ENCODE measurements at regions not wholly inside any gene's neighbourhood (a gene's known extent, or its start where the extent isn't known, plus 50 kb on each side); places are given as distances from the start of the nearest gene placed in this dataset.

GRCh38 chr9:84062538-84062937 lies 81.9 kb downstream of the RMI1 start:
- no peak overlapping the region for H3K4me3 ChIP-seq
- H3K27ac ChIP-seq, result no peak overlapping the region
- 10 to 55% methylated on average over 1 of the region's 1 CpG for WGBS, 2 donors
- DNase-seq, result no peak
- H3K36me3 ChIP-seq, result no peaks in the 10 kb centered on the region
- no peaks in the 10 kb centered on the region for H3K27me3 ChIP-seq
- intact Hi-C loops (cut with DNase I), result no loop called here
- TF ChIP-seq POLR2A (IDR thresholded peaks at IDR 0.05) (no peak), EP300 (IDR thresholded peaks at IDR 0.05) (no peak), CTCF (IDR thresholded peaks at IDR 0.05) (no peak), POLR2AphosphoS5 (IDR thresholded peaks at IDR 0.05) (no peak)
- H3K4me1 ChIP-seq, result peaks cover 0 to 4% (median 0%) of the 10 kb centered on the region in 4 donors
- no peaks in the 10 kb centered on the region for H3K9me3 ChIP-seq

GRCh38 chr9:84067821-84068220 lies 87.2 kb downstream of the RMI1 start:
- H3K9me3 ChIP-seq, result no peaks in the 10 kb centered on the region
- intact Hi-C loops (cut with DNase I), result no loop called here
- DNase-seq, result no peak
- 94 to 97% methylated on average over 2 of the region's 2 CpGs for WGBS, 2 donors
- H3K27me3 ChIP-seq, result no peaks in the 10 kb centered on the region
- H3K4me1 ChIP-seq, result no peaks in the 10 kb centered on the region
- no peak overlapping the region for H3K4me3 ChIP-seq
- H3K36me3 ChIP-seq, result no peaks in the 10 kb centered on the region
- TF ChIP-seq EP300 (IDR thresholded peaks at IDR 0.05) (no peak), CTCF (IDR thresholded peaks at IDR 0.05) (no peak), POLR2A (IDR thresholded peaks at IDR 0.05) (no peak), POLR2AphosphoS5 (IDR thresholded peaks at IDR 0.05) (no peak)
- H3K27ac ChIP-seq, result no peak overlapping the region

- TF ChIP-seq CTCF (IDR thresholded peaks at IDR 0.05), result no peak
- TF ChIP-seq POLR2A (IDR thresholded peaks at IDR 0.05), result no peak
- TF ChIP-seq EP300 (IDR thresholded peaks at IDR 0.05), result no peak
- TF ChIP-seq POLR2AphosphoS5 (IDR thresholded peaks at IDR 0.05), result no peak
- no peaks in the 10 kb centered on the region for H3K9me3 ChIP-seq
- no peak for DNase-seq
- H3K4me3 ChIP-seq, result no peak overlapping the region
- no peaks in the 10 kb centered on the region for H3K36me3 ChIP-seq
- no peak overlapping the region for H3K27ac ChIP-seq
- H3K27me3 ChIP-seq, result no peaks in the 10 kb centered on the region
- intact Hi-C loops (cut with DNase I), result no loop called here
- no peaks in the 10 kb centered on the region for H3K4me1 ChIP-seq
- WGBS, 2 donors, result 74 to 82% methylated on average over 5 of the region's 5 CpGs
Observed at GRCh38 chr9:84068872-84069271, 88.3 kb downstream of the RMI1 start.

GRCh38 chr9:84070590-84070989 lies 90.0 kb downstream of the RMI1 start:
- Histone ChIP-seq H3K36me3 (no peaks in the 10 kb centered on the region), H3K27me3 (no peaks in the 10 kb centered on the region), H3K4me3 (no peak overlapping the region), H3K9me3 (no peaks in the 10 kb centered on the region), H3K27ac (no peak overlapping the region), H3K4me1 (no peaks in the 10 kb centered on the region)
- no peak for DNase-seq
- intact Hi-C loops (cut with DNase I), result no loop called here
- TF ChIP-seq CTCF (IDR thresholded peaks at IDR 0.05), result no peak
- no peak for TF ChIP-seq EP300 (IDR thresholded peaks at IDR 0.05)
- TF ChIP-seq POLR2A (IDR thresholded peaks at IDR 0.05), result no peak
- no peak for TF ChIP-seq POLR2AphosphoS5 (IDR thresholded peaks at IDR 0.05)
- 90 to 94% methylated on average over 8 of the region's 8 CpGs for WGBS, 2 donors

- intact Hi-C loops (cut with DNase I), result no loop called here
- WGBS, 2 donors, result 45 to 76% methylated on average over 3 of the region's 3 CpGs
- Histone ChIP-seq H3K4me1 (no peaks in the 10 kb centered on the region), H3K9me3 (no peaks in the 10 kb centered on the region), H3K27me3 (no peaks in the 10 kb centered on the region), H3K4me3 (no peak overlapping the region), H3K27ac (no peak overlapping the region), H3K36me3 (no peaks in the 10 kb centered on the region)
- DNase-seq, result no peak
- TF ChIP-seq CTCF (IDR thresholded peaks at IDR 0.05), result no peak
- TF ChIP-seq POLR2AphosphoS5 (IDR thresholded peaks at IDR 0.05), result no peak
- TF ChIP-seq EP300 (IDR thresholded peaks at IDR 0.05), result no peak
- no peak for TF ChIP-seq POLR2A (IDR thresholded peaks at IDR 0.05)
Observed at GRCh38 chr9:84072621-84073180, 92.1 kb downstream of the RMI1 start.
